Hepatocyte (in vitro differentiated cells): ENCODE measurements at regions not wholly inside any gene's neighbourhood (a gene's known extent, or its start where the extent isn't known, plus 50 kb on each side); places are given as distances from the start of the nearest gene placed in this dataset.

Experiments used
- DNase-seq: peaks from one replicate; pipeline ENCODE4 v3.0.0-alpha.2; 2016; ENCODE audit warnings: low spot score
- H2AFZ ChIP-seq: fragments of 200-600 bp; sonication (generic); 2 replicates; pipeline ENCODE4 v1.6.0; 2016; ENCODE audit warnings: antibody characterized with exemption, mild to moderate bottlenecking
- H3K27ac ChIP-seq: fragments of 200-600 bp; sonication (generic); 2 replicates; pipeline ENCODE4 v1.5.1; 2016; ENCODE audit warnings: mild to moderate bottlenecking
- H3K27me3 ChIP-seq: fragments of 200-600 bp; sonication (generic); 2 replicates; pipeline ENCODE4 v1.6.1; 2016
- H3K36me3 ChIP-seq: fragments of 200-600 bp; sonication (generic); replicated peaks from 2 replicates; pipeline ENCODE4 v1.5.1; 2016; ENCODE audit warnings: low read depth; ENCODE audit not compliant: insufficient read depth
- H3K4me1 ChIP-seq: fragments of 200-600 bp; sonication (generic); 2 replicates; pipeline ENCODE4 v1.5.1; 2016; ENCODE audit warnings: mild to moderate bottlenecking, moderate library complexity; ENCODE audit not compliant: insufficient read depth
- H3K4me2 ChIP-seq: fragments of 200-600 bp; sonication (generic); 2 replicates; pipeline ENCODE4 v1.6.0; 2016
- H3K4me3 ChIP-seq: fragments of 200-600 bp; sonication (generic); 2 replicates; pipeline ENCODE4 v1.5.1; 2016; ENCODE audit warnings: mild to moderate bottlenecking
- H3K79me2 ChIP-seq: fragments of 200-600 bp; sonication (generic); 2 replicates; pipeline ENCODE4 v1.6.0; 2017; ENCODE audit warnings: mild to moderate bottlenecking
- H3K9me2 ChIP-seq: fragments of 200-600 bp; sonication (generic); replicated peaks from 2 replicates; pipeline ENCODE4 v1.6.0; 2017; ENCODE audit warnings: mild to moderate bottlenecking; ENCODE audit not compliant: insufficient read depth
- H3K9me3 ChIP-seq: fragments of 200-600 bp; sonication (generic); 2 replicates; pipeline ENCODE4 v1.5.1; 2016; ENCODE audit warnings: low read depth, mild to moderate bottlenecking
- H4K20me1 ChIP-seq: fragments of 200-600 bp; sonication (generic); 2 replicates; pipeline ENCODE4 v1.6.0; 2016; ENCODE audit warnings: mild to moderate bottlenecking; ENCODE audit not compliant: insufficient read depth, poor library complexity, severe bottlenecking
- CTCF ChIP-seq: fragments of 200-600 bp; sonication (generic); IDR thresholded peaks from 2 replicates; pipeline ENCODE4 v1.5.1; 2016; ENCODE audit warnings: antibody characterized with exemption, mild to moderate bottlenecking; ENCODE audit not compliant: poor library complexity
- EZH2 ChIP-seq: fragments of 200-600 bp; sonication (generic); IDR thresholded peaks from 2 replicates; pipeline ENCODE4 v1.6.1; 2016; ENCODE audit warnings: antibody characterized with exemption, mild to moderate bottlenecking, borderline replicate concordance
- EZH2phosphoT487 ChIP-seq: fragments of 200-600 bp; sonication (generic); IDR thresholded peaks from one replicate; pipeline ENCODE4 v1.6.1; 2018; ENCODE audit warnings: antibody characterized with exemption, mild to moderate bottlenecking, low read depth, moderate library complexity; ENCODE audit not compliant: unreplicated experiment, severe bottlenecking
- WGBS: methylation state at CpG from one replicate; pipeline ENCODE4 v1.1.6; 2016; ENCODE audit warnings: low lambda C conversion rate; ENCODE audit errors: missing lambda C conversion rate; 5-methylcytosine and 5-hydroxymethylcytosine counted together

GRCh38 chr4:57580710-57581599 is 470.8 kb upstream of the IGFBP7 start:
- no peak overlapping the region for H2AFZ ChIP-seq
- H3K79me2 ChIP-seq, result no peaks in the 10 kb centered on the region
- H3K27ac ChIP-seq, result no peak overlapping the region
- TF ChIP-seq EZH2 (no peak), EZH2phosphoT487 (no peak), CTCF (no peak)
- H3K27me3 ChIP-seq, result no peaks in the 10 kb centered on the region
- H4K20me1 ChIP-seq, result no peaks in the 10 kb centered on the region
- no peak for DNase-seq
- H3K9me2 ChIP-seq, result no peaks in the 10 kb centered on the region
- H3K4me3 ChIP-seq, result no peak overlapping the region
- H3K4me1 ChIP-seq, result no peaks in the 10 kb centered on the region
- no peak overlapping the region for H3K4me2 ChIP-seq
- H3K9me3 ChIP-seq, result no peaks in the 10 kb centered on the region
- no peaks in the 10 kb centered on the region for H3K36me3 ChIP-seq

- Histone ChIP-seq H3K9me2 (no peaks in the 10 kb centered on the region), H4K20me1 (no peaks in the 10 kb centered on the region), H3K4me2 (no peak overlapping the region), H3K4me3 (no peak overlapping the region), H3K27ac (no peak overlapping the region), H3K4me1 (no peaks in the 10 kb centered on the region), H3K9me3 (no peaks in the 10 kb centered on the region), H3K36me3 (no peaks in the 10 kb centered on the region), H2AFZ (no peak overlapping the region), H3K79me2 (no peaks in the 10 kb centered on the region), H3K27me3 (no peaks in the 10 kb centered on the region)
- DNase-seq, result no peak
- TF ChIP-seq EZH2, result no peak
- WGBS, result 83% methylated on average over 2 of the region's 2 CpGs
These were observed 465.2 kb upstream of the IGFBP7 start for GRCh38 chr4:57575426-57575825.

GRCh38 chr4:57554556-57555092 is 444.4 kb upstream of the IGFBP7 start:
- no peak overlapping the region for H2AFZ ChIP-seq
- H3K4me3 ChIP-seq, result no peak overlapping the region
- no peak overlapping the region for H3K4me2 ChIP-seq
- DNase-seq, result no peak
- H3K27ac ChIP-seq, result no peak overlapping the region
- no peaks in the 10 kb centered on the region for H3K27me3 ChIP-seq
- TF ChIP-seq EZH2phosphoT487 (no peak), CTCF (peak; percentile 16)
- H3K36me3 ChIP-seq, result no peaks in the 10 kb centered on the region
- no peaks in the 10 kb centered on the region for H3K79me2 ChIP-seq
- no peaks in the 10 kb centered on the region for H3K9me2 ChIP-seq
- no peaks in the 10 kb centered on the region for H4K20me1 ChIP-seq
- H3K4me1 ChIP-seq, result no peaks in the 10 kb centered on the region
- WGBS, result 58% methylated on average over 5 of the region's 5 CpGs
- no peaks in the 10 kb centered on the region for H3K9me3 ChIP-seq

GRCh38 chr4:57553728-57554127 is 443.5 kb upstream of the IGFBP7 start:
- Histone ChIP-seq H3K9me3 (no peaks in the 10 kb centered on the region), H3K4me1 (no peaks in the 10 kb centered on the region), H3K4me3 (no peak overlapping the region), H3K27me3 (no peaks in the 10 kb centered on the region), H3K4me2 (no peak overlapping the region), H3K9me2 (no peaks in the 10 kb centered on the region), H2AFZ (no peak overlapping the region), H4K20me1 (no peaks in the 10 kb centered on the region), H3K27ac (no peak overlapping the region), H3K79me2 (no peaks in the 10 kb centered on the region), H3K36me3 (no peaks in the 10 kb centered on the region)
- 78% methylated on average over 3 of the region's 3 CpGs for WGBS
- TF ChIP-seq EZH2 (no peak), EZH2phosphoT487 (no peak), CTCF (peak; percentile 28)
- no peak for DNase-seq
